NOMO-1 (cell line): ENCODE measurements at regions not wholly inside any gene's neighbourhood (a gene's known extent, or its start where the extent isn't known, plus 50 kb on each side); places are given as distances from the start of the nearest gene placed in this dataset.

ENCODE experiments used
- DNase-seq, 2 experiments: peaks; one replicate each; lab custom pipeline; 2025; ENCODE audit not compliant: unreplicated experiment in 2 of 2; lab: John Stamatoyannopoulos, UW

- peak in 1 of 2 experiments; percentile 59 for DNase-seq
Measured at GRCh38 chr6:105484238-105485161, 81.6 kb upstream of the PREP start.

GRCh38 chr6:105483492-105483891 is 80.6 kb upstream of the PREP start:
- no peak for DNase-seq

GRCh38 chr6:105482921-105483320 is 80.0 kb upstream of the PREP start:
- no peak for DNase-seq

GRCh38 chr6:105482227-105482844 is 79.5 kb upstream of the PREP start:
- peak in 1 of 2 experiments; percentile 25 for DNase-seq

- DNase-seq, result no peak
Measured at GRCh38 chr6:105476978-105477377, 74.1 kb upstream of the PREP start.

GRCh38 chr6:105474234-105474633 is 71.4 kb upstream of the PREP start:
- DNase-seq, result no peak

- no peak for DNase-seq
Measured at GRCh38 chr6:105469946-105470345, 67.1 kb upstream of the PREP start.

- DNase-seq, result no peak
Measured at GRCh38 chr6:105468850-105469249, 66.0 kb upstream of the PREP start.

- DNase-seq, result no peak
Measured at GRCh38 chr6:105460860-105461259, 58.0 kb upstream of the PREP start.

GRCh38 chr6:105459864-105460263 is 57.0 kb upstream of the PREP start:
- peak; percentile 12 to 66 for DNase-seq

GRCh38 chr6:105459049-105459448 is 56.2 kb upstream of the PREP start:
- DNase-seq, result no peak

GRCh38 chr6:105458551-105458950 is 55.7 kb upstream of the PREP start:
- DNase-seq, result no peak

- no peak for DNase-seq
Measured at GRCh38 chr6:105458084-105458483, 55.2 kb upstream of the PREP start.

- no peak for DNase-seq
Measured at GRCh38 chr6:105453968-105454367, 51.1 kb upstream of the PREP start.

- peak; percentile 35 to 57 for DNase-seq
Measured at GRCh38 chr6:105452924-105453756, 50.3 kb upstream of the PREP start.
